Breast epithelium (tissue), 4 donors: ENCODE measurements at regions not wholly inside any gene's neighbourhood (a gene's known extent, or its start where the extent isn't known, plus 50 kb on each side); places are given as distances from the start of the nearest gene placed in this dataset.
"Not testable (repeated sequence)": the region's sequence is repeated elsewhere in the genome, so short reads cannot be mapped to it uniquely, and the experiment has no call there.

Source experiments
- DNase-seq, 2 donors: peaks; one replicate each; pipeline ENCODE4 v3.0.0-alpha.2; 2019; ENCODE audit warnings: low spot score in 2 of 2
- H3K27ac ChIP-seq, 2 donors: fragments of 200-600 bp; sonication (generic) in 1 of 2; one replicate each; pipeline ENCODE4 v1.5.1; 2016 to 2019; ENCODE audit warnings: mild to moderate bottlenecking in 1 of 2
- H3K27me3 ChIP-seq, 2 donors: fragments of 200-600 bp; sonication (generic) in 1 of 2; one replicate each; pipeline versions ENCODE4 v1.5.1 to v1.6.0; 2017 to 2019; ENCODE audit warnings: control low read depth in 1 of 2, mild to moderate bottlenecking in 1 of 2
- H3K36me3 ChIP-seq: fragments of 200-600 bp; one replicate; pipeline ENCODE4 v1.5.1; 2019
- H3K4me1 ChIP-seq, 2 donors: fragments of 200-600 bp; sonication (generic); one replicate each; pipeline ENCODE4 v1.5.1; 2016 to 2019; ENCODE audit warnings: control low read depth in 1 of 2
- H3K4me3 ChIP-seq, 3 donors: fragments of 200-600 bp; sonication (generic); 1 replicate in 2 of 3; 2 replicates in 1 of 3; pipeline ENCODE4 v1.5.1; 2016 to 2019; ENCODE audit warnings: mild to moderate bottlenecking in 3 of 3, moderate library complexity in 2 of 3
- H3K9me3 ChIP-seq, 2 donors: fragments of 200-600 bp; sonication (generic) in 1 of 2; one replicate each; pipeline ENCODE4 v1.5.1; 2016 to 2019; ENCODE audit warnings: control low read depth in 1 of 2
- CTCF ChIP-seq, 3 donors: fragments of 450-650 bp; IDR thresholded peaks; one replicate each; pipeline ENCODE4 v1.5.1; 2016 to 2017; ENCODE audit warnings: antibody characterized with exemption in 3 of 3, mild to moderate bottlenecking in 3 of 3, moderate library complexity in 3 of 3
- POLR2A ChIP-seq: fragments of 450-650 bp; IDR thresholded peaks from one replicate; pipeline ENCODE4 v1.6.1; 2016; ENCODE audit warnings: antibody characterized with exemption, mild to moderate bottlenecking, moderate library complexity
- POLR2AphosphoS5 ChIP-seq, 3 donors: sonication (generic); formaldehyde crosslinking; IDR thresholded peaks; one replicate each; pipeline ENCODE4 v1.6.1; 2017; ENCODE audit warnings: antibody characterized with exemption in 3 of 3
- intact Hi-C: fragments of 100-400 bp; cut with DNase I; formaldehyde crosslinking; loops from one replicate; pipeline ENCODE4 v1.15.1; 2023; ENCODE audit warnings: low total_unique reads

GRCh38 chr4:96406742-96407141, 566.8 kb downstream of the PDHA2 start:
- Histone ChIP-seq H3K27me3 (no peaks in the 10 kb centered on the region), H3K4me1 (no peaks in the 10 kb centered on the region), H3K27ac (no peak overlapping the region), H3K4me3 (no peak overlapping the region), H3K36me3 (no peaks in the 10 kb centered on the region), H3K9me3 (no peaks in the 10 kb centered on the region)
- intact Hi-C loops: no loop called here
- TF ChIP-seq POLR2AphosphoS5 (IDR thresholded peaks at IDR 0.05) (no peak), CTCF (IDR thresholded peaks at IDR 0.05) (no peak), POLR2A (no peak)
- DNase-seq: no peak

GRCh38 chr4:96407225-96407624, 567.3 kb downstream of the PDHA2 start:
- no peak for DNase-seq
- Histone ChIP-seq H3K9me3 (no peaks in the 10 kb centered on the region), H3K27me3 (no peaks in the 10 kb centered on the region), H3K27ac (no peak overlapping the region), H3K4me3 (no peak overlapping the region), H3K36me3 (no peaks in the 10 kb centered on the region), H3K4me1 (no peaks in the 10 kb centered on the region)
- TF ChIP-seq POLR2AphosphoS5 (IDR thresholded peaks at IDR 0.05): no peak
- TF ChIP-seq CTCF (IDR thresholded peaks at IDR 0.05): no peak
- no peak for TF ChIP-seq POLR2A
- intact Hi-C loops: no loop called here

GRCh38 chr4:96407738-96408463, 568.0 kb downstream of the PDHA2 start:
- Histone ChIP-seq H3K27ac (no peak overlapping the region), H3K36me3 (no peaks in the 10 kb centered on the region), H3K27me3 (no peaks in the 10 kb centered on the region), H3K9me3 (no peaks in the 10 kb centered on the region), H3K4me1 (no peaks in the 10 kb centered on the region), H3K4me3 (no peak overlapping the region)
- DNase-seq: no peak
- TF ChIP-seq POLR2AphosphoS5 (IDR thresholded peaks at IDR 0.05): no peak
- TF ChIP-seq POLR2A: no peak
- TF ChIP-seq CTCF (IDR thresholded peaks at IDR 0.05): no peak
- intact Hi-C loops: no loop called here

GRCh38 chr4:96414853-96415252, 575.0 kb downstream of the PDHA2 start:
- H3K4me1 ChIP-seq, intact Hi-C loops, H3K4me3 ChIP-seq, DNase-seq, H3K27ac ChIP-seq, H3K9me3 ChIP-seq, H3K27me3 ChIP-seq, H3K36me3 ChIP-seq: not testable (repeated sequence)

- intact Hi-C loops: no loop called here
- no peak for DNase-seq
- no peak for TF ChIP-seq POLR2A
- TF ChIP-seq POLR2AphosphoS5 (IDR thresholded peaks at IDR 0.05): no peak
- no peak for TF ChIP-seq CTCF (IDR thresholded peaks at IDR 0.05)
Observed at GRCh38 chr4:96429657-96430056, 589.8 kb downstream of the PDHA2 start.

More at GRCh38 chr4:96429657-96430056, 589.8 kb downstream of the PDHA2 start:
- Histone ChIP-seq H3K27ac (no peak overlapping the region), H3K4me1 (no peaks in the 10 kb centered on the region), H3K27me3 (no peaks in the 10 kb centered on the region), H3K4me3 (no peak overlapping the region), H3K9me3 (no peaks in the 10 kb centered on the region), H3K36me3 (no peaks in the 10 kb centered on the region)
